ENCODE measurements at regions not wholly inside any gene's neighbourhood (a gene's known extent, or its start where the extent isn't known, plus 50 kb on each side); places are given as distances from the start of the nearest gene placed in this dataset.

DNA sequence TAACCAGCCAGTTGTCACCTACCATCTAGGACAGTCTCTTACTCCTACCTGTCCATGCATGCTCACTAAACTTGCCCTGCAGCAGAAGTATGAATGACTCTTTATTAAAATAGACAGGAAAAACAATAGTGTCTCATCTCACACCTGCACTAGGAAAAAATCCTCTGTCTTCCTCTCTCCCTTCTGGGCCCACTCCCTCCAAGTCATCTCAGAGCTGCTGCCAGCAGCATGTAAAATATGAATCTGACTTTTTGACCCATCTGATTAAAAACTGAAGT is 93.5 kb upstream of the THBS1 start:
- Histone ChIP-seq H3K27ac (ENCODE audit: low read length) (no peak overlapping the region), H3K4me3 (ENCODE audit: low read length) (no peak overlapping the region), H3K27me3 (ENCODE audit: insufficient read depth, low read depth, low read length) (no peaks in the 10 kb centered on the region), H3F3A (ENCODE audit: insufficient read depth, low read length, poor library complexity, severe bottlenecking) (no peaks in the 10 kb centered on the region), H3K4me2 (ENCODE audit: low read length) (no peak overlapping the region), H3K9ac (ENCODE audit: low read length) (no peak overlapping the region), H4K20me1 (ENCODE audit: insufficient read depth) (no peaks in the 10 kb centered on the region), H3K79me2 (replicated peaks; ENCODE audit: insufficient read depth, low read length) (no peaks in the 10 kb centered on the region), H3K9me3 (ENCODE audit: low read length) (no peaks in the 10 kb centered on the region), H2AFZ (ENCODE audit: low read depth, low read length) (no peak overlapping the region), H3K9me2 (ENCODE audit: insufficient read depth, low read length) (no peaks in the 10 kb centered on the region), H3K36me3 (ENCODE audit: insufficient read depth, low read length) (no peaks in the 10 kb centered on the region)
- TF ChIP-seq, protein P1, sequence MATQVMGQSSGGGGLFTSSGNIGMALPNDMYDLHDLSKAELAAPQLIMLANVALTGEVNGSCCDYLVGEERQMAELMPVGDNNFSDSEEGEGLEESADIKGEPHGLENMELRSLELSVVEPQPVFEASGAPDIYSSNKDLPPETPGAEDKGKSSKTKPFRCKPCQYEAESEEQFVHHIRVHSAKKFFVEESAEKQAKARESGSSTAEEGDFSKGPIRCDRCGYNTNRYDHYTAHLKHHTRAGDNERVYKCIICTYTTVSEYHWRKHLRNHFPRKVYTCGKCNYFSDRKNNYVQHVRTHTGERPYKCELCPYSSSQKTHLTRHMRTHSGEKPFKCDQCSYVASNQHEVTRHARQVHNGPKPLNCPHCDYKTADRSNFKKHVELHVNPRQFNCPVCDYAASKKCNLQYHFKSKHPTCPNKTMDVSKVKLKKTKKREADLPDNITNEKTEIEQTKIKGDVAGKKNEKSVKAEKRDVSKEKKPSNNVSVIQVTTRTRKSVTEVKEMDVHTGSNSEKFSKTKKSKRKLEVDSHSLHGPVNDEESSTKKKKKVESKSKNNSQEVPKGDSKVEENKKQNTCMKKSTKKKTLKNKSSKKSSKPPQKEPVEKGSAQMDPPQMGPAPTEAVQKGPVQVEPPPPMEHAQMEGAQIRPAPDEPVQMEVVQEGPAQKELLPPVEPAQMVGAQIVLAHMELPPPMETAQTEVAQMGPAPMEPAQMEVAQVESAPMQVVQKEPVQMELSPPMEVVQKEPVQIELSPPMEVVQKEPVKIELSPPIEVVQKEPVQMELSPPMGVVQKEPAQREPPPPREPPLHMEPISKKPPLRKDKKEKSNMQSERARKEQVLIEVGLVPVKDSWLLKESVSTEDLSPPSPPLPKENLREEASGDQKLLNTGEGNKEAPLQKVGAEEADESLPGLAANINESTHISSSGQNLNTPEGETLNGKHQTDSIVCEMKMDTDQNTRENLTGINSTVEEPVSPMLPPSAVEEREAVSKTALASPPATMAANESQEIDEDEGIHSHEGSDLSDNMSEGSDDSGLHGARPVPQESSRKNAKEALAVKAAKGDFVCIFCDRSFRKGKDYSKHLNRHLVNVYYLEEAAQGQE (IDR thresholded peaks at IDR 0.05; ENCODE audit: borderline replicate concordance) = no peak
- TF ChIP-seq SMC3 (conservative IDR thresholded peaks at IDR 0.05; ENCODE audit: poor library complexity) = no peak
- TF ChIP-seq RAD21 (conservative IDR thresholded peaks at IDR 0.05) = no peak
- TF ChIP-seq POLR2AphosphoS5 (IDR thresholded peaks at IDR 0.05) = no peak
- TF ChIP-seq EP300 (conservative IDR thresholded peaks at IDR 0.05; ENCODE audit: poor library complexity, severe bottlenecking) = no peak
- no peak for TF ChIP-seq TAF1 (IDR thresholded peaks at IDR 0.05; ENCODE audit: low read depth)
- no peak for TF ChIP-seq MXI1 (conservative IDR thresholded peaks at IDR 0.05; ENCODE audit: poor library complexity, severe bottlenecking)
- no peak for TF ChIP-seq EZH2 (IDR thresholded peaks at IDR 0.05; ENCODE audit: borderline replicate concordance, insufficient read depth, low read length, poor library complexity, severe bottlenecking)
- TF ChIP-seq, protein P2, sequence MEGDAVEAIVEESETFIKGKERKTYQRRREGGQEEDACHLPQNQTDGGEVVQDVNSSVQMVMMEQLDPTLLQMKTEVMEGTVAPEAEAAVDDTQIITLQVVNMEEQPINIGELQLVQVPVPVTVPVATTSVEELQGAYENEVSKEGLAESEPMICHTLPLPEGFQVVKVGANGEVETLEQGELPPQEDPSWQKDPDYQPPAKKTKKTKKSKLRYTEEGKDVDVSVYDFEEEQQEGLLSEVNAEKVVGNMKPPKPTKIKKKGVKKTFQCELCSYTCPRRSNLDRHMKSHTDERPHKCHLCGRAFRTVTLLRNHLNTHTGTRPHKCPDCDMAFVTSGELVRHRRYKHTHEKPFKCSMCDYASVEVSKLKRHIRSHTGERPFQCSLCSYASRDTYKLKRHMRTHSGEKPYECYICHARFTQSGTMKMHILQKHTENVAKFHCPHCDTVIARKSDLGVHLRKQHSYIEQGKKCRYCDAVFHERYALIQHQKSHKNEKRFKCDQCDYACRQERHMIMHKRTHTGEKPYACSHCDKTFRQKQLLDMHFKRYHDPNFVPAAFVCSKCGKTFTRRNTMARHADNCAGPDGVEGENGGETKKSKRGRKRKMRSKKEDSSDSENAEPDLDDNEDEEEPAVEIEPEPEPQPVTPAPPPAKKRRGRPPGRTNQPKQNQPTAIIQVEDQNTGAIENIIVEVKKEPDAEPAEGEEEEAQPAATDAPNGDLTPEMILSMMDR (IDR thresholded peaks at IDR 0.05; ENCODE audit: poor library complexity, severe bottlenecking) = no peak

DNA sequence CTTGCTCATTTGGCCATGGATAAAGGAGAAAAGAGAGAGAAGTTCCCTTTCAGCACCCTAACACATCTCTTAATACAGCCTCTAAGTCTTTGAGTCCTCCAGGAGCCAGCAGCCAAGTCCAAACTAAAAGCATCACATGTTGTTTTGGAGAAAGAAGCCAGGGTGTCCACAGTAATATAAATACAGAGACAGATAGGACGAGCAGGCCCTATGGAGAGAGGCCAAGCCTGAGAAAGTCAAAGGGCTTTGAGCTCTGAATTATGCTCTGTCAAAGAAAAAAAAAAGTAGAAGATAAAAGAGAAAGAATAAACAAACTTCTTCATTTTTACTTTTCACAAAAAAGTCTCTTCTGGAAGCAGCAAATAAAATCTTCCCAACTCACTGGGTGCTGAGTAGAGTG is 92.4 kb upstream of the THBS1 start:
- no peaks in the 10 kb centered on the region for H3K27me3 ChIP-seq (ENCODE audit: insufficient read depth, low read depth, low read length)
- no peak overlapping the region for H3K27ac ChIP-seq (ENCODE audit: low read length)
- no peak overlapping the region for H3K9ac ChIP-seq (ENCODE audit: low read length)
- H3F3A ChIP-seq (ENCODE audit: insufficient read depth, low read length, poor library complexity, severe bottlenecking) = no peaks in the 10 kb centered on the region
- no peaks in the 10 kb centered on the region for H3K9me2 ChIP-seq (ENCODE audit: insufficient read depth, low read length)
- H3K9me3 ChIP-seq (ENCODE audit: low read length) = no peaks in the 10 kb centered on the region
- H3K79me2 ChIP-seq (replicated peaks; ENCODE audit: insufficient read depth, low read length) = no peaks in the 10 kb centered on the region
- no peak overlapping the region for H3K4me3 ChIP-seq (ENCODE audit: low read length)
- no peaks in the 10 kb centered on the region for H4K20me1 ChIP-seq (ENCODE audit: insufficient read depth)
- TF ChIP-seq, protein P1 (IDR thresholded peaks at IDR 0.05; ENCODE audit: borderline replicate concordance) = no peak
- TF ChIP-seq POLR2AphosphoS5 (IDR thresholded peaks at IDR 0.05) = no peak
- TF ChIP-seq RAD21 (conservative IDR thresholded peaks at IDR 0.05) = no peak
- TF ChIP-seq SMC3 (conservative IDR thresholded peaks at IDR 0.05; ENCODE audit: poor library complexity) = no peak
- no peak for TF ChIP-seq MXI1 (conservative IDR thresholded peaks at IDR 0.05; ENCODE audit: poor library complexity, severe bottlenecking)
- TF ChIP-seq, protein P2 (IDR thresholded peaks at IDR 0.05; ENCODE audit: poor library complexity, severe bottlenecking) = no peak
- TF ChIP-seq EP300 (conservative IDR thresholded peaks at IDR 0.05; ENCODE audit: poor library complexity, severe bottlenecking) = no peak
- no peak for TF ChIP-seq TAF1 (IDR thresholded peaks at IDR 0.05; ENCODE audit: low read depth)
- TF ChIP-seq EZH2 (IDR thresholded peaks at IDR 0.05; ENCODE audit: borderline replicate concordance, insufficient read depth, low read length, poor library complexity, severe bottlenecking) = no peak
- no peak overlapping the region for H2AFZ ChIP-seq (ENCODE audit: low read depth, low read length)
- no peak overlapping the region for H3K4me2 ChIP-seq (ENCODE audit: low read length)
- H3K36me3 ChIP-seq (ENCODE audit: insufficient read depth, low read length) = no peaks in the 10 kb centered on the region
